ENCODE measurements at regions not wholly inside any gene's neighbourhood (a gene's known extent, or its start where the extent isn't known, plus 50 kb on each side); places are given as distances from the start of the nearest gene placed in this dataset.

- intact Hi-C loops (cut with DNase I; ENCODE audit: low total_unique reads) (no loop called here), in situ Hi-C loops (cut with MboI; ENCODE audit: low sequenced_read_pairs in 4 of 4) (no loop called here)
- no peak for TF ChIP-seq CTCF (IDR thresholded peaks at IDR 0.05 in 4 of 5, conservative IDR thresholded peaks at IDR 0.05 in 1 of 5)
- no peak for TF ChIP-seq POLR2A (IDR thresholded peaks at IDR 0.05)
- no peaks in the 10 kb centered on the region for H3K36me3 ChIP-seq
- ATAC-seq, result no peak
- H3K27me3 ChIP-seq, result no peaks in the 10 kb centered on the region
- H3K9me3 ChIP-seq, result no peaks in the 10 kb centered on the region
- no peak for DNase-seq
- H3K4me3 ChIP-seq, result no peak overlapping the region
- H3K4me1 ChIP-seq, result no peaks in the 10 kb centered on the region
- H3K27ac ChIP-seq, result no peak overlapping the region
Observed at GRCh38 chr4:134365852-134366251, 164.3 kb upstream of the PABPC4L start.

- TF ChIP-seq POLR2A (IDR thresholded peaks at IDR 0.05), result no peak
- no peak overlapping the region for H3K27ac ChIP-seq
- H3K4me3 ChIP-seq, result no peak overlapping the region
- in situ Hi-C loops (cut with MboI; ENCODE audit: low sequenced_read_pairs in 4 of 4), result no loop called here
- DNase-seq (no peak), ATAC-seq (no peak)
- no peaks in the 10 kb centered on the region for H3K36me3 ChIP-seq
- no peaks in the 10 kb centered on the region for H3K4me1 ChIP-seq
- H3K9me3 ChIP-seq, result no peaks in the 10 kb centered on the region
- H3K27me3 ChIP-seq, result no peaks in the 10 kb centered on the region
- intact Hi-C loops (cut with DNase I; ENCODE audit: low total_unique reads), result no loop called here
Observed at GRCh38 chr4:134364928-134365327, 163.3 kb upstream of the PABPC4L start.

GRCh38 chr4:134345244-134345643 lies 143.7 kb upstream of the PABPC4L start:
- Histone ChIP-seq H3K36me3 (no peaks in the 10 kb centered on the region), H3K27ac (no peak overlapping the region), H3K27me3 (no peaks in the 10 kb centered on the region), H3K9me3 (no peaks in the 10 kb centered on the region), H3K4me1 (no peaks in the 10 kb centered on the region), H3K4me3 (no peak overlapping the region)
- in situ Hi-C loops (cut with MboI; ENCODE audit: low sequenced_read_pairs in 4 of 4) (no loop called here), intact Hi-C loops (cut with DNase I; ENCODE audit: low total_unique reads) (no loop called here)
- no peak for TF ChIP-seq CTCF (IDR thresholded peaks at IDR 0.05 in 4 of 5, conservative IDR thresholded peaks at IDR 0.05 in 1 of 5)
- no peak for TF ChIP-seq POLR2A (IDR thresholded peaks at IDR 0.05)
- no peak for DNase-seq
- ATAC-seq, result no peak

GRCh38 chr4:134343656-134344055 lies 142.1 kb upstream of the PABPC4L start:
- TF ChIP-seq POLR2A (IDR thresholded peaks at IDR 0.05) (no peak), CTCF (IDR thresholded peaks at IDR 0.05 in 4 of 5, conservative IDR thresholded peaks at IDR 0.05 in 1 of 5) (no peak)
- DNase-seq (no peak), ATAC-seq (no peak)
- no peaks in the 10 kb centered on the region for H3K27me3 ChIP-seq
- H3K27ac ChIP-seq, result no peak overlapping the region
- intact Hi-C loops (cut with DNase I; ENCODE audit: low total_unique reads), result no loop called here
- H3K4me3 ChIP-seq, result no peak overlapping the region
- in situ Hi-C loops (cut with MboI; ENCODE audit: low sequenced_read_pairs in 4 of 4), result no loop called here
- H3K36me3 ChIP-seq, result no peaks in the 10 kb centered on the region
- no peaks in the 10 kb centered on the region for H3K4me1 ChIP-seq
- H3K9me3 ChIP-seq, result no peaks in the 10 kb centered on the region

GRCh38 chr4:134343081-134343480 lies 141.5 kb upstream of the PABPC4L start:
- Histone ChIP-seq H3K4me1 (no peaks in the 10 kb centered on the region), H3K27me3 (no peaks in the 10 kb centered on the region), H3K9me3 (no peaks in the 10 kb centered on the region), H3K36me3 (no peaks in the 10 kb centered on the region), H3K4me3 (no peak overlapping the region), H3K27ac (no peak overlapping the region)
- TF ChIP-seq CTCF (IDR thresholded peaks at IDR 0.05 in 4 of 5, conservative IDR thresholded peaks at IDR 0.05 in 1 of 5) (no peak), POLR2A (IDR thresholded peaks at IDR 0.05) (no peak)
- intact Hi-C loops (cut with DNase I; ENCODE audit: low total_unique reads), result no loop called here
- in situ Hi-C loops (cut with MboI; ENCODE audit: low sequenced_read_pairs in 4 of 4), result no loop called here
- DNase-seq (no peak), ATAC-seq (no peak)

All from gastrocnemius medialis (tissue), 4 donors.